ENCODE measurements at regions not wholly inside any gene's neighbourhood (a gene's known extent, or its start where the extent isn't known, plus 50 kb on each side); places are given as distances from the start of the nearest gene placed in this dataset.

DNA sequence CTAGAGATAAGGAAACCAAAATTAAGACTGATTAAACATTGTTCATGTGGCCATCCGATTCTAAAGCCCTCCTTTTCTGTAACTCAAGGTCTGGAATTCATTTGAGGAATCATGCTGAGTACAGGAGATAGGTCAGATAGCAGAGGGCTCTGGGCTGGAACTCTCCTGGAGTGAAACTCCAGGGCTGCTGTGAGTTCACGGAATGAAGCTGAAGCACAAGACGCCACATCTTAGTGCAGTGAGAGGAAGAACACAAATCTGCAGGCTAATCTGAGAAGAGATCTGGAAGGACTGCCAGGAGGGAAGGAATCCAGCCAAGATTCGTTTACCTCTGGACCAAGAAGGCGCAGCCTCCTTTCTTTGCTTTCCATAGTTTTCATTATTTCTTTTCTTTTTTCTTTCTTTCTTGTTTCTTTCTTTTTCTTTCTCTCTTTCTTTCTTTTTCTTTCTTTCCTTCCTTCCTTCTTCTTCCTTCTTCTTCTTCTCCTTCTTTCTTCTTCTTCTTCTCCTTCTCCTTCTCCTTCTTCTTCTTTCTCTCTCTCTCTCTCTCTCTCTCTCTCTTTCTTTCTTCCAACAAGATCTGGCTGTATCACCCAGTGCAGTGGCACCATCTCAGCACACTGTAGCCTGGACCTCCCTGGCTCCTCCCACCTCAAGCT is 74.8 kb upstream of the ATP1B1 start:
- CTCF ChIA-PET (ENCODE audit: low intra/inter-chr PET ratio, low total read pairs) = no interaction called here
- H2AFZ ChIP-seq (ENCODE audit: low read length) = no peak overlapping the region
- H3K4me3 ChIP-seq (replicated peaks in 1 of 3; ENCODE audit: insufficient read depth in 1 of 3, low read depth in 2 of 3, low read length in 3 of 3) = no peak overlapping the region
- no peak for ATAC-seq
- H3K36me3 ChIP-seq (replicated peaks in 1 of 2; ENCODE audit: control insufficient read depth in 1 of 2, insufficient read depth in 2 of 2, low read length in 2 of 2) = no peaks in the 10 kb centered on the region
- no peak overlapping the region for H3K4me2 ChIP-seq (ENCODE audit: low read depth, low read length)
- intact Hi-C loops (cut with micrococcal nuclease; ENCODE audit: unreplicated experiment) = no loop called here
- 54% methylated on average over 5 of the region's 5 CpGs for WGBS (ENCODE audit: low lambda C conversion rate)
- peaks cover 10% of the 10 kb centered on the region; the same call in 1 of the 2 replicates for H3K4me1 ChIP-seq (ENCODE audit: insufficient read depth, low read length)
- peaks cover 0 to 4% of the 10 kb centered on the region in 2 experiments; a peak in 1 of 5 replicates for H3K27me3 ChIP-seq (ENCODE audit: control insufficient read depth in 1 of 2, insufficient read depth in 2 of 2, low read length in 2 of 2)
- H4K20me1 ChIP-seq (ENCODE audit: insufficient read depth, low read length) = no peaks in the 10 kb centered on the region
- TF ChIP-seq ZNF572 (CRISPR knock-in tag; IDR thresholded peaks at IDR 0.05) = no peak
- TF ChIP-seq ZFP41 (CRISPR knock-in tag; IDR thresholded peaks at IDR 0.05; ENCODE audit: borderline replicate concordance) = no peak
- no peak for TF ChIP-seq ZNF382 (CRISPR knock-in tag; IDR thresholded peaks at IDR 0.05; ENCODE audit: borderline replicate concordance)
- no peak for TF ChIP-seq FOXA3 (CRISPR knock-in tag; IDR thresholded peaks at IDR 0.05)
- TF ChIP-seq AHR (CRISPR knock-in tag; IDR thresholded peaks at IDR 0.05) = no peak
- TF ChIP-seq RBM39 (IDR thresholded peaks at IDR 0.05; ENCODE audit: low read depth, low read length, poor library complexity, severe bottlenecking) = no peak
- no peak for TF ChIP-seq RELA (CRISPR knock-in tag; IDR thresholded peaks at IDR 0.05)
- no peak for TF ChIP-seq DMTF1 (CRISPR knock-in tag; IDR thresholded peaks at IDR 0.05)
- no peak for TF ChIP-seq ZNF574 (CRISPR knock-in tag; IDR thresholded peaks at IDR 0.05)
- TF ChIP-seq, protein P1, sequence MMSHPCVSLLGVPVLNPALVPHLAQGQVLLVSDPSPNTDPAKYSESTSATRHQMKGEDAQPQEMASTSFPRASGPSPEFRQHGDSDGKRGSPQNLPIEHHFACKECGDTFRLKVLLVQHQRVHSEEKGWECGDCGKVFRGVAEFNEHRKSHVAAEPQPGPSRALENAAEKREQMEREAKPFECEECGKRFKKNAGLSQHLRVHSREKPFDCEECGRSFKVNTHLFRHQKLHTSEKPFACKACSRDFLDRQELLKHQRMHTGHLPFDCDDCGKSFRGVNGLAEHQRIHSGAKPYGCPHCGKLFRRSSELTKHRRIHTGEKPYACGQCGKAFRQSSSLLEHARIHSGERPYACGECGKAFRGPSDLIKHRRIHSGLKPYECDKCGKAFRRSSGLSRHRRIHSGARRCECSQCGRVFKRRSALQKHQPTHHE (CRISPR knock-in tag; IDR thresholded peaks at IDR 0.05; ENCODE audit: borderline replicate concordance) = no peak
- no peak for TF ChIP-seq SMC3 (IDR thresholded peaks at IDR 0.05; ENCODE audit: low read length)
- TF ChIP-seq ZNF205 (CRISPR knock-in tag; IDR thresholded peaks at IDR 0.05) = no peak
- no peak for TF ChIP-seq FOSL1 (CRISPR knock-in tag; IDR thresholded peaks at IDR 0.05; ENCODE audit: borderline replicate concordance)
- no peaks in the 10 kb centered on the region for H3K9me3 ChIP-seq (ENCODE audit: low read length)
- no peak overlapping the region for H3K27ac ChIP-seq (ENCODE audit: extremely low read length, insufficient read depth, low read length)
- no peaks in the 10 kb centered on the region for H3K79me2 ChIP-seq (ENCODE audit: insufficient read depth, low read length)
- no peak for DNase-seq (ENCODE audit: low spot score)
- FAIRE-seq = no peak
- POLR2A ChIA-PET = no interaction called here
- in situ Hi-C loops (cut with HindIII; ENCODE audit: extremely low pct_ligation_motif_present, low pct_unique_long_range_greater_than_20kb) = no loop called here
- BruUV-seq (replicated peaks) = no TSS peak
- no peak overlapping the region for H3K9ac ChIP-seq (ENCODE audit: insufficient read depth, low read depth, low read length)
